Endothelial cell of umbilical vein (primary cell): ENCODE measurements at regions not wholly inside any gene's neighbourhood (a gene's known extent, or its start where the extent isn't known, plus 50 kb on each side); places are given as distances from the start of the nearest gene placed in this dataset.

Source experiments
- BruUV-seq: library from RNA; stranded (reverse); fragments of 400-500 nt; replicated peaks from 2 replicates; lab custom pipeline; 2021; lab: Mats Ljungman, UMichigan
- CTCF ChIA-PET: fragments of 300-600, 350-600 bp; sonication (Branson Sonifier 250); formaldehyde crosslinking; loops from one replicate; lab custom pipeline; 2021; ENCODE audit warnings: antibody characterized with exemption, inconsistent platforms; lab: Charles Lee
- POLR2A ChIA-PET: fragments of 300-600, 350-600 bp; sonication (Branson Sonifier 250); formaldehyde crosslinking; loops from one replicate; lab custom pipeline; 2021; ENCODE audit warnings: antibody characterized with exemption, inconsistent platforms; lab: Charles Lee
- DNase-seq: peaks from one replicate; pipeline ENCODE4 v3.0.0-alpha.2; 2011; ENCODE audit warnings: low read depth, low spot score
- FAIRE-seq: peaks from 2 replicates; lab custom pipeline; 2011; peaks lifted over from hg19 to GRCh38; lab: Jason Lieb, UNC
- H2AFZ ChIP-seq: 2 replicates; pipeline ENCODE4 v1.6.0; 2012; ENCODE audit warnings: low read depth, low read length, control low read depth, inconsistent platforms
- H3K27ac ChIP-seq: 2 replicates; pipeline ENCODE4 v1.5.1; 2011; ENCODE audit warnings: low read depth, mild to moderate bottlenecking, control low read depth, low read length, moderate library complexity; ENCODE audit not compliant: insufficient read depth
- H3K27me3 ChIP-seq, 2 experiments: 2 replicates each; pipeline versions ENCODE4 v1.6.0 to v1.6.1; 2011; ENCODE audit warnings: low read length in 2 of 2, mixed read lengths in 1 of 2; ENCODE audit not compliant: control insufficient read depth in 2 of 2, insufficient read depth in 2 of 2
- H3K36me3 ChIP-seq, 2 experiments: 2 replicates in 1 of 2; 3 replicates in 1 of 2; pipeline ENCODE4 v1.5.1; 2011; ENCODE audit warnings: low read length in 2 of 2, mild to moderate bottlenecking in 1 of 2, moderate library complexity in 1 of 2; ENCODE audit not compliant: control insufficient read depth in 2 of 2, insufficient read depth in 2 of 2; ENCODE audit errors: extremely low read depth in 1 of 2
- H3K4me1 ChIP-seq: 3 replicates; pipeline ENCODE4 v1.5.1; 2011; ENCODE audit warnings: mild to moderate bottlenecking, low read length; ENCODE audit not compliant: control insufficient read depth, insufficient read depth; ENCODE audit errors: extremely low read depth
- H3K4me2 ChIP-seq: 2 replicates; pipeline ENCODE4 v1.6.1; 2011; ENCODE audit warnings: low read length, control low read depth, mixed read lengths; ENCODE audit not compliant: insufficient read depth
- H3K4me3 ChIP-seq, 3 experiments: fragments of 200-600 bp in 1 of 3; sonication (generic), shearing (Covaris generic) in 1 of 3; replicated peaks in 1 of 3; 2 replicates each; pipeline ENCODE4 v1.5.1; 2011 to 2016; ENCODE audit warnings: control low read depth in 3 of 3, low read length in 3 of 3, mild to moderate bottlenecking in 2 of 3, inconsistent platforms in 1 of 3, low read depth in 1 of 3, moderate library complexity in 1 of 3; ENCODE audit not compliant: insufficient read depth in 1 of 3
- H3K79me2 ChIP-seq: 2 replicates; pipeline ENCODE4 v1.6.0; 2012; ENCODE audit warnings: low read length, inconsistent platforms; ENCODE audit not compliant: control insufficient read depth, insufficient read depth
- H3K9ac ChIP-seq: replicated peaks from 2 replicates; pipeline ENCODE3; 2011; ENCODE audit warnings: low read length, control low read depth; ENCODE audit not compliant: insufficient read depth; ENCODE audit errors: extremely low read depth
- H3K9me1 ChIP-seq: replicated peaks from 3 replicates; pipeline ENCODE4 v1.6.0; 2011; ENCODE audit warnings: mild to moderate bottlenecking, low read length; ENCODE audit not compliant: control insufficient read depth, insufficient read depth; ENCODE audit errors: extremely low read depth
- H3K9me3 ChIP-seq: replicated peaks from 2 replicates; pipeline ENCODE4 v1.5.1; 2012; ENCODE audit warnings: low read length, inconsistent platforms; ENCODE audit not compliant: control insufficient read depth, insufficient read depth
- H4K20me1 ChIP-seq: replicated peaks from 2 replicates; pipeline ENCODE3; 2011; ENCODE audit warnings: mild to moderate bottlenecking, low read length; ENCODE audit not compliant: control insufficient read depth, insufficient read depth; ENCODE audit errors: extremely low read depth
- CTCF ChIP-seq, 2 donors: IDR thresholded peaks; 1 replicate in 1 of 2; 2 replicates in 1 of 2; pipeline ENCODE4 v1.5.1; 2011; ENCODE audit warnings: low read length in 2 of 2, mild to moderate bottlenecking in 2 of 2, moderate library complexity in 2 of 2, control low read depth in 1 of 2, inconsistent platforms in 1 of 2, low read depth in 1 of 2; ENCODE audit not compliant: insufficient read depth in 1 of 2; ENCODE audit errors: extremely low read depth in 1 of 2
- EZH2 ChIP-seq: IDR thresholded peaks from 2 replicates; pipeline ENCODE4 v1.6.1; 2012; ENCODE audit warnings: borderline replicate concordance, low read depth, mild to moderate bottlenecking, moderate library complexity, low read length, inconsistent platforms; ENCODE audit not compliant: severe bottlenecking
- FOS ChIP-seq: IDR thresholded peaks from 2 replicates; pipeline ENCODE4 v1.6.1; 2011; ENCODE audit warnings: mild to moderate bottlenecking, low read length, moderate library complexity, borderline replicate concordance; ENCODE audit not compliant: insufficient read depth
- GATA2 ChIP-seq: IDR thresholded peaks from 2 replicates; pipeline ENCODE4 v1.7.0; 2011; ENCODE audit warnings: low read depth, mild to moderate bottlenecking, moderate library complexity, mixed read lengths, low read length; ENCODE audit not compliant: insufficient read length, insufficient read depth
- JUN ChIP-seq: IDR thresholded peaks from 2 replicates; pipeline ENCODE4 v1.6.1; 2011; ENCODE audit warnings: borderline replicate concordance, low read depth; ENCODE audit not compliant: insufficient read length, insufficient read depth
- MAX ChIP-seq: IDR thresholded peaks from 2 replicates; pipeline ENCODE4 v1.6.1; 2011; ENCODE audit not compliant: insufficient read depth, insufficient read length
- MYC ChIP-seq: IDR thresholded peaks from one replicate; pipeline ENCODE4 v1.6.1; 2011; ENCODE audit warnings: mild to moderate bottlenecking, low read depth, low read length
- POLR2A ChIP-seq: IDR thresholded peaks from 2 replicates; pipeline ENCODE4 v1.6.1; 2012; ENCODE audit warnings: low read depth, mild to moderate bottlenecking, control low read depth, low read length
- POLR2AphosphoS5 ChIP-seq: IDR thresholded peaks from 2 replicates; pipeline ENCODE4 v1.6.1; 2012; ENCODE audit warnings: low read depth, mild to moderate bottlenecking, control low read depth, low read length, moderate library complexity; ENCODE audit not compliant: insufficient read depth
- dilution Hi-C: fragments of 300-500 bp; cut with MboI; formaldehyde crosslinking; loops from one replicate; pipeline ENCODE4 v1.15.0; 2019; ENCODE audit warnings: low sequenced_read_pairs; ENCODE audit not compliant: extremely low pct_ligation_motif_present
- intact Hi-C: fragments of 100-400 bp; cut with micrococcal nuclease; formaldehyde crosslinking; loops from one replicate; pipeline ENCODE4 v1.10.0; 2022

- BruUV-seq = no TSS peak
- H3K4me2 ChIP-seq = no peak overlapping the region
These were observed 436.1 kb downstream of the UTRN start for GRCh38 chr6:144721232-144721631.

More at GRCh38 chr6:144721232-144721631, 436.1 kb downstream of the UTRN start:
- Histone ChIP-seq H3K4me1 (no peaks in the 10 kb centered on the region), H3K4me3 (no peak overlapping the region), H3K9ac (no peak overlapping the region), H3K79me2 (no peaks in the 10 kb centered on the region), H3K27ac (no peak overlapping the region), H2AFZ (no peak overlapping the region), H3K36me3 (no peaks in the 10 kb centered on the region), H3K9me1 (no peaks in the 10 kb centered on the region), H4K20me1 (no peaks in the 10 kb centered on the region), H3K27me3 (no peaks in the 10 kb centered on the region), H3K9me3 (no peaks in the 10 kb centered on the region)
- ChIA-PET CTCF (interaction anchor here (1.2 kb wide), 2 partner anchors 11 to 15 kb away, joined by 3 to 8 read pairs; no protein-coding TSS in a partner anchor), POLR2A (no interaction called here)
- TF ChIP-seq EZH2 (no peak), POLR2AphosphoS5 (no peak), MYC (no peak), MAX (no peak), FOS (no peak), CTCF (IDR thresholded peaks at IDR 0.05; ENCODE audit: extremely low read depth in 1 of 2, insufficient read depth in 1 of 2, low read depth in 1 of 2, low read length in 2 of 2) (no peak), POLR2A (no peak), JUN (no peak), GATA2 (no peak)
- dilution Hi-C loops = no loop called here
- intact Hi-C loops = no loop called here
- no peak for FAIRE-seq
- no peak for DNase-seq
